GOT3 (cell line): ENCODE measurements at regions not wholly inside any gene's neighbourhood (a gene's known extent, or its start where the extent isn't known, plus 50 kb on each side); places are given as distances from the start of the nearest gene placed in this dataset.
"Not testable (repeated sequence)": the region's sequence is repeated elsewhere in the genome, so short reads cannot be mapped to it uniquely, and the experiment has no call there.

ENCODE experiments used
- DNase-seq: peaks from one replicate; lab custom pipeline; 2025; ENCODE audit warnings: mixed read lengths; lab: John Stamatoyannopoulos, UW

DNA sequence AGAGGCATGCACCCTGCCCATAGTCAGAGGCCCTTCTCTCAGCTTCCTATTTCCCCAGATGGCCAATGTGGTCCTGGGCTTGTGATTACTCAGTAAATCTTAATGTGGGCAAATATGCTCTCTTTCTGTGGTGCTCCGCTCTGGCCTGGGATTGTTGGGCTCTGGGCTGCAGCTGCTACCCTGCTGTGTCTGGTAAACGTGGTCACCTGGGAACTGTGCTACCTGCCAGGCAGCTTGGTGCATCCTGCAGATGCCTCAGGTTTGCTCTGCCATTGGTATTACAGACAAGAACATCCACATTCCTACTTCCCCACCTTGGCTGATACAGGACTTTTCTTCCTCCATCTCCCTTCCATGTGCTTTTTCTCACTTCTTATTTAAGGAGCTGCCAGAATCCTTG, 611.5 kb upstream of the IMPG1 start:
- no peak for DNase-seq

DNA sequence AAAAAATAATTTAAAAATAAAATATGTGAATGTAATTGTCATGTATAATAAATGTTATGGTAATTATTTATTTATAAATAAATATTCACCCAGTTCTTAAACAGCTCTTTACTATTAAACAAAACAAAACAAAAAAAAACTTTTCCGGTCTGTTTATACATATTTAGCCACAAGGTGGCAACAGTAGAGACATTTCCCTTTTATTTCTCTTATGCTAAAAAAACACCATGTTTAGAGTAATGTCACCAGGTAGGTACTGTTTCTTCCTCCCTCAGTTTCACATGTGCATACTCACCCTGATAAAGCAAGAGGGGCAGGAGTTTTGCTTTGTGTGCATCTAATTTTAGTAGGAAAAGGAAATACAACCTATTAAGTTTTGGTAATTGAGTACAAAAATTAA, 610.4 kb upstream of the IMPG1 start:
- no peak for DNase-seq

DNA sequence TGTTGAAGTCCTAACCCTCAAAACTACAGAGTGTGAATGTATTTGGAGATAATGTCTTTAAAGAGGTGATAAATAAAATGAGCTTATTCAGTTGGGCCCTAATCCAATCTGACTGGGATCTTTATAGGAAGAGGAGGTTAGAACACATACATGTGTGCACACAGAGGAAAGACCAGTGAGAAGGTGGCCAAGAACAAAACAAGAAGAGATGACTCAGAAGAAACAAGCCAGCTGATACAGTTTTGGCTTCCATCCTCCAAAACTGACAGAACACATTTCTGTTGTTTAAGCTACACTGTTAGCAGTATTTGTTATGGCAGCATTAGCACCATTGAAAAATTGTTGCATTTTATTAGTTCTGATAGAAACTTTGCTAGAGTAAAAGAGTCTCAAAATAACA, 609.3 kb upstream of the IMPG1 start:
- DNase-seq, result no peak

DNA sequence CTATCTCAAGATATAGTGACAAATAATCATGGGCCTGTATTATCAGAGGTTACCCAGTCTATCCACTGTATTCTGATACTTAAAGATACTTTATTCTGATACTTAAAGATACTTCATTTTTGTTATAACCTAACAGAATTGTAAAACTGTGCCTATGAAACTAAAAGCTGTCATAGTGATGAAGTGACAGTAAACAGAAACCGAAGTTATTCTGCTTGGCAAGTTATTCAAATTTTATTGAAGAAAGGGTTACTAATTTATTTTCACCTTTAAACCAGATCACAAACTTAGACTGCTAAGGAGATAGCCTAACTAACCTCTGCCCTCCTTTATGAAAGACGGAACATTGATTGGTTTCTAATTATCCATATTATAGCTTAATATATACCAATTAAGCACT, 604.6 kb upstream of the IMPG1 start:
- DNase-seq, result no peak

DNA sequence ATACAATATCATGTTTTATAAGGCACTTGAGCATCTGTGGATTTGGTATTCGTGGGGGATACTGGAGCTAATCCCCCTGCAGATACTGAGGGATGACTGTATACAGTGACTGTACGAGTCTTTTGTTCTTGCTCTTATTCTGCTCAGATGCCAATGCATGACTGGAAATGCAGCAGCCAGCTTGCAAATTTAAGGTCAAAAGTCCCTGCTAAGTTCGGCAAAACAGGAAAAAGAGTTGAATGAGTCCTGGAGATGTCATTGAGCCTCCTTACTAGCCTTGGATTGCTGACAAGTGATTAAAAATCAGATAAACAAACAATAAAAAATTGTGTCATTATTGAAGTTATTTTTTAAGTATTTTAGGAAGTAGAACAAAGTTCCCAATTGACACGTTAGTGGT, 599.3 kb upstream of the IMPG1 start:
- no peak for DNase-seq

DNA sequence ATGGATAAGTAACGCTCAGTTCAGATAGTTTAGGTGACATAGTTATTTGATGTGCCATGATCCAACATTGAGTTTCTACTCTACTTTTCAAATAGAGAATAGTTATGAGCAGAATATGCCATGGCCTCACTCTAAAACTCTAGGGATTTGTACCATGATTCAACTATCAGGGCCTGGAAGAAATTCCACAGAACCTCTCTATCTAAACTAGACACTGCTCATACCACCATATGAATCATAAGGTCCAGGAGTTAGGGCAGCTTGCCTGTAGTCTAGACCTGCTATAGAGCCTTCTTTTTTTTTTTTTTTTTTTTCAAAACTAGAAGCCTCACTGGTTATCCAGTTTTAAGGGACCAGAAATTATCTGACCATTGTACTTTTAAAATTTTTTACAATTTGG, 571.8 kb upstream of the IMPG1 start:
- DNase-seq, result no peak

DNA sequence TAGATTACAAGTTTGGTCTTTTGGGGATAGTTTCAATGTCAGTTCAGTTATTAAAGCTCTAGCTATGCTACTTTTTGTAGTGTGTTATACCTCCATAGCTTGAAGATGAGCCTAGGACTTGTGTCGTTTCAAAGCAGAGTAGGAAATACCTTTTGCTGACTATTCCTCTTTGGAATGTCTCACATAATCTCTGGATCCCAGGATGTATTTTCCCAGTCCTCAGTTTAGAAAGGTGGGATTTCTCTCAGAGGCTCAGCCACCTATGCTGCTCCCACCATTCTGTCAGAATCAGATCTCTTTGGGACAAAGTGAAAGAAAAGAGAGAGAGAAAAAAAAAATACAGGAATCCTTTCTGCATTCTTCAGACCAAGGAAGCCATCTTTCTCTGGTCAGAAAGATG, 567.5 kb upstream of the IMPG1 start:
- no peak for DNase-seq

DNA sequence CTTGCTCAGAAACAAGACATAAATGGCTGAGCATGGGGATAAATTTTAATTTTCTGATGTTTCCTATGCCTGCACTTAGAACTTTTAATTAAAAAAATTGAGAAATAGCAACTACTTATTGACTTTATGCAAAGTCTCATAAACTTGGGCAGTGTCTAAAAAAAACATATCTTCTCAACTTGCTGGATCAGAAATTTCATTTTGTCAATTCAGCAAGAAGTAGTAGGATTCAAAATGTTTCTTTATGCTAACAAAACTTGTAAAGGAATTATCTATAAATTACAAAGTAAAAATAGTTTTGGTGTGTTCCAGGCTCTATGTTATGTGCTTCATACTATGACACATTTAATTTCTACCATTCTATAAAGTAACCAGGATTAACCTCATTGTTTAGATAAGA, 562.2 kb upstream of the IMPG1 start:
- DNase-seq, result no peak

DNA sequence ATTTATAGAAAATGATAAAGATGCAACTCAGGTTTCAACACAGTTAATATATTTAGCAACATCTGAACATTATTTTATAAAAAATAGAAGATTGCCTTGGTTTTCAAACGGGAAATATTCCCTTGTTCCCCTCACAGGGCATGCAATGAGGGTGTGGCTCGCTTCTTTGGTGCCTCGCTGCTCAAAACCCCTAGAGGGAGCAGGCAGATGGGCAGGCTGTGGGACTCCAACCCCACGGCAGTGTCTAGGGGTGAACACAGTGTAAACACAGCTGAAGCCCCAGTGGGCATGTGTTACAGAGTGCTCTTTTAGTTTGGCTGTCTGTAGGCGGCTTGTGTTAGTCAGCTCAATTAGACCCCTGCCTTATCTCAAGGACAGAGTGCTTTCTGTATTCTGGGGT, 560.8 kb upstream of the IMPG1 start:
- DNase-seq, result no peak

DNA sequence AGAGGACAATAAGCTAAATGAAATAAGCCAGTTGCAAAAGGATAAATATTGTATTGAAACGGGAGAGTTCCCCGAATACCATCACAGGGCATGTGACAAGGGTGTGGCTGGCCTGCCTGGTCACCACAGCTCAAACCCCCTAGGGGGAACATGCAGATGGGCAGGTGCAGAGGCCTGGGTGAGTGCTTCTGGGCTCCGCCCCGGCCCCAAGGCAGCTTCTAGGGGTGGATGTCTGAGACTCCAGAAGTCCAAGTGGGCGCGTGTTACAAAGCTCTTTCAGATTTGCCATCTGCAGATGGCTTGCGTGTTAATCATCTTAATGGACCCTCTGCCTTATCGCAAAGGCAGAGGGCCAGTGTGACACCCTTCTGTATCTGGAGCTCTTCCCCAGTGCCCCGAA, 559.2 kb upstream of the IMPG1 start:
- no peak for DNase-seq

DNA sequence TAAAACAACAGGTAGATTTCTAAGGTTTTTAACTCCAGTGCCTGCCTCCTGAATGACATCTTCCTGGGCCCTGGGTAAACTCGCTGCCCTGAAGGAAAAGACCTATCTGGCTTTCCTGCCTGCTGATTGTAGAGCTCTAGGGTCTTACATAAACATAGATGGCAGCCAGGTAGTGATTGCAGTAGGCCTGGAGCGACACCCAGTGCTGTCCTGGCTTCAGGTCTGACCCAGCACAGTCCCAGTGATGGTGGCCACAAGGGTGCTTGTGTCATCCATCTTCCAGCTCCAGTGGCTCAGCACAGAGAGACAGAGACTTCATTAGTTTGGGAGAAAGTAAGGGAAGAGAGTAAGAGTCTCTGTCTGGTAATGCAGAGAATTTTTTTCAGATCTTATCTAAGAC, 542.9 kb upstream of the IMPG1 start:
- DNase-seq, result no peak

DNA sequence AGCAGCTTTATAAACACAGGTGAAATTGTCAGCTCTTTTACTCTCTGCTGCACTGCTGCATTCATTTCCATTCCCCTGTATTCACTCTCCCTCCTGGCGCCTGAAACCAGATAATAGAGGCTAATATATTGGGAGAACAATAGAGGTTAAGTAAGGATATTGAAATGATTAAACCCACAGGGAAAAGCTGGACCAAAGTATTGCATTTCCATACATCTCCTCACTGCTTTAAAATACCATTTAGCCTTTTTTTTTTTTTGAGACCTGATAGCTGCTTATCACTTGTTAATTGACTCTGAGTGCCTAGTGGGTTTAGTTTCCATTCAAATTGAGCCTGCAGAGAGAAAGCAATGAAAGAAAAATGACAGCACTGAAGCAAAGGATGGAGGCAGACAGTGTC, 540.5 kb upstream of the IMPG1 start:
- no peak for DNase-seq

DNA sequence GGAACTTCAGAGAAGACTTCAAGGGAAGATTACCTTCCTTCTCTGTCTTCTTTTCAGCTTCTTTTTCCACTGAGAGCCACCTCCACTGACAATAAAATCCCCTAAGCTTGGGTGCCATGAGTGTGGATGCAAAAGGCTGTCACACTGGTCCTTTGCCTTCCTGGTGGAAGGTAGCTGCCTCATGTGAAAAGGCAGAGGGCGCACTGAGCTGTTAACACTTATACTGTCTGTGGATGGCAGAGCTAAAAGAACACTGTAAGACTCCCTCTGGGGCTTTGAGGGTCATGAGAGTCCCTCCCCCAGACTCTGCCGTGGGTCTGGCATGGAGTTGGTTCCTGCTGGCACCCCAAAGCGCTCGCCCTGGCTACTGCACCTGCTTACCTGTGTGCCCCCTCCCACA, 536.7 kb upstream of the IMPG1 start:
- no peak for DNase-seq

DNA sequence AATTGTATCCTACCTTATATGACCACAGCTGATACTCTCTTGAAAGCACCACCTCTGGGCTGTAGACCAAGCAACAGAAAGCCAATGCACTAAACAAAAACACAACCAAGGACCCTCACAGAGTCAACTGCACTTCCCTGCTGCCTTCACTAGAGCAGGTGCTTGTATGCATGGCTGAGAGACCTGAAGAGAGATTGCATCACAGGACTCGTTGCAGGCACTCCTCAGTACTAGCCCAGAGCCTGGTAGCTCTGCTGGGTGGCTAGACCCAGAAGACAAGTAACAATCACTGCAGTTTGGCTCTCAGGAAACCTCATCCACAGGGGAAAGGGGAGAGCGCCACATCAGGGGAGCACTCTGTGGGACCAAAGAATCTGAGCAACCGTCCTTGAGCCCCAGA, 521.6 kb upstream of the IMPG1 start:
- DNase-seq, result no peak

DNA sequence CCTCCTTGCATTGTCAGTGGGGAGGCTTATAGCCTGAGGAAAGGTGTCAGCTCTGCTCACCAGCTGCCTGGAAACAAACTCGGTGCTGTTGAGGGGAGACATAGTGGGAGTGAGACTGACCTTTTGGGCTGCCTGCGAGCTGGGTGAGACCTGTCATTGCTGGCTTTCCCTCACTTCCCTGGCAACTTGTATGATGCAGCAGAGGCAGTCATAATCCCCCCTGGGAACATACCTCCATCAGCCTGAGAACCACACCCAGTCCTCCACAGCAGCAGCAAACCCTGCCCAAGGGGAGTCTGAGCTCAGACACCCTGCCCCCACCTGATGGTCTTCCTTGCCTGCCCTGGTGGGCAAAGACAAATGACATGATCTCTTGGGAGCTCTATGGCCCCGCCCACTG, 521.2 kb upstream of the IMPG1 start:
- no peak for DNase-seq

DNA sequence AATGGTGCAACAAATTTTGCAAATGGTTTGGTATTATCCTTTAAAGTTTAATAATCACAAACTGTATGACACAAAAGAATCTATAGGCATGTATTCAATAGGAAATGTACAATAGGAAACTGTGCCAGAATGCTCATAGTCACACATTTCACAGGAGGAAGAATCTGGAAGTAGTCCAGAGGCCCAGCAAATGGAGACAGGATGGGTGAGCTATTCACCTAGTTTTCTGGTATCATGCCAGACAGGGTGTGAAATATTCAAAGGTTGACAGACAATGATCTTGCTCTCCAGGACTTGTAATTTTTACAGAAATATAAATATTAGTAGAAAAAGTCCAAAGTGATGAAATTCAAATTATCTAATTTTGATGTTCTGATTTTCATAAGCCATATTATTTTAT, 520.1 kb upstream of the IMPG1 start:
- DNase-seq, result no peak

DNA sequence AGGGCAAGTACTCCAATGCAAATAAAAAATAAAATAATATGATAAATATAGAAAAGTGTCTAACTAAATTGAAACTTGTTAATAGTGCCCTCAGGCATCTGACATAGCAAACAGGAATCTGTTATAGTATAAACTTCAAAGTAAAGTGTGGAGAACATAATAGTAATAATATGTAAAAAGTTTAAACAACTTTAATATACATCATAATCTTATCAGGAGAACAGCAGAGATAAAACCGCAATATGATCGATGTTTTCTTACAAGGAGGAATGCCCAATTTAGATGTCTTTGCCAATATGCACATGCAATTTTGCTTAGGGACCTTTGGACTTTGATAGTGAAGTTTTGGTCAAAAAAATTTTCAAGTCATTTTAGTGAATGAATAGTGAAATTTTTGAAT, 514.8 kb upstream of the IMPG1 start:
- DNase-seq, result no peak

DNA sequence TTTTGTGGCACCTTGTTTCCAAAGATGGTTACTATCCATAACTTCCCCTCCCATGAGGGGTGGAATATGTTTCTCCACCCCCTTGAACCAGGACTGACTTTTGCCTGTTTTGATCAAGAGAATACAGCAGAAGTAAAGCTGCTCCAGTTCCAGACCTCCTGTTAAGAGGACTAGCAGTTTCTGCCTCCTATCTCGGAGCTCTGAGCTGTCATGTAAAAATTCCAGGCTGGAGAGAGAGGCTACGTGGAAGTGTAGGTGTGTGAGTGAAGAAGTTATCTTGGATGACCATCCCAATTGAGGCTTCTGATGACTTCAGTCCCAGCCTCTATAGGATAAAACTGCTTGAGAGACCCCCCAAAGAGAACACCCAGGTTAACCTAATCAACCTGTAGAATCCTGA, 511.7 kb upstream of the IMPG1 start:
- DNase-seq, result no peak

DNA sequence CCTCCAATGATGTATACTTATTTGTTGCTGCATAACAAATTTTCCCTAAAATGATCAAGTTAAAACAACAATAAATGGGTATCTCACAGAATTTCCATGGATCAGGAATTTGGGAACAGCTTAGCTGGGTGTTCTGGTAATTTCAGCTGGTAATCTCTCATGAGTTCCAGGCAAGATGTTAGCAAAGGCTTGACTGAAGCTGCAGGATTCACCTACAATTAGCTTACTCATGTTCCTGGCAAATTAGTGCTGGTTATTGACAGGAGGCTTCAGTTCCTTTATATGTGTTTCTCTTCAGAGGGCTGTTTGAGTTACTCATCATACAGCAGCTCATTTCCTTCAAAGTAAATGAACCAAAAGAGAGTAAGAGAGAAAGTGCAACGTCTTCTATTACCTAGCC, 506.3 kb upstream of the IMPG1 start:
- no peak for DNase-seq

DNA sequence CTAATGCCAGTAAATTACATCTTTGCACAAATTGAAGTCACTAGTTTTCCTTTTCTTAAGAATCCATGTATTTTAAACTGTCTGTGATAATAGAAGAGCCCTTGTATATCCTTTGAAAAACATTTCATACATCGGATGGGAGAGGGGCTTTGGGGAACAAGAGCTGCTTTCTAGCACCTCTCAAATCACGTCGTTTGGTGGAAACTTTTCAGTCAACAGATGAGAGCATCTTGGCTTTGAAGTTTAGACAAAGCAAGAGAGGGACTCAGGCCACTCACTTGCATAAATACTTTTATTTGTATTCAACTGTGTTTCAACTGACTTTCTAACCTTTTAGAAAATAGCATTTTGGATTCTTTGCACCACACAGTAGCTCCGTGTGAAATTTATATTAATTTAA, 502.3 kb upstream of the IMPG1 start:
- no peak for DNase-seq

DNA sequence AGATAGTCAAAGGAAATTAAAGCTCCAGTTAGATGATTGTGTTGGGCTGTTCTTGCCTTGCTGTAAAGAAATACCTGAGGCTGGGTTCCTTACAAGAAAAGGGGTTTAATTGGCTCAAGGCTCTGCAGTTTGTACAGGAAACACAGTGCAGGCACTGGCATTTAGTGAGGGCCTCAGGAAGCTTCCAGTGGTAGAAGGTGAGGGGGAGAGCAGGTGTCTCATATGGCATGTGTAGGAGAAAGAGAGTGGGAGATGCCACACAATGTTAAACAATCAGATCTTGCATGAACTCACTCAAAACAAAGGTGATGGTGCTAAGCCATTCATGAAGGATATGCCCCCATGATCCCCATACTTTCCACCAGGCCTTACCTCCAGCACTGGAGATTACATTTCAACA, 493.5 kb upstream of the IMPG1 start:
- no peak for DNase-seq

DNA sequence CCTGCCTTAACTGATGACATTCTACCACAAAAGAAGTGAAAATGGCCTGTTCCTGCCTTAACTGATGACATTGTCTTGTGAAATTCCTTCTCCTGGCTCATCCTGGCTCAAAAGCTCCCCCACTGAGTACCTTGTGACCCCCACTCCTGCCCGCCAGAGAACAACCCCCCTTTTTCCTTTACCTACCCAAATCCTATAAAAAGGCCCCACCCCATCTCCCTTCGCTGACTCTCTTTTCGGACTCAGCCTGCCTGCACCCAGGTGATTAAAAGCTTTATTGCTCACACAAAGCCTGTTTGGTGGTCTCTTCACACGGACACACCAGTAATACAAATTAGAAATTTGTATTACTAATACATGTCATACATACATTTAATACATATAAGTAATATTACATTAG, 489.9 kb upstream of the IMPG1 start:
- DNase-seq, result not testable (repeated sequence)

DNA sequence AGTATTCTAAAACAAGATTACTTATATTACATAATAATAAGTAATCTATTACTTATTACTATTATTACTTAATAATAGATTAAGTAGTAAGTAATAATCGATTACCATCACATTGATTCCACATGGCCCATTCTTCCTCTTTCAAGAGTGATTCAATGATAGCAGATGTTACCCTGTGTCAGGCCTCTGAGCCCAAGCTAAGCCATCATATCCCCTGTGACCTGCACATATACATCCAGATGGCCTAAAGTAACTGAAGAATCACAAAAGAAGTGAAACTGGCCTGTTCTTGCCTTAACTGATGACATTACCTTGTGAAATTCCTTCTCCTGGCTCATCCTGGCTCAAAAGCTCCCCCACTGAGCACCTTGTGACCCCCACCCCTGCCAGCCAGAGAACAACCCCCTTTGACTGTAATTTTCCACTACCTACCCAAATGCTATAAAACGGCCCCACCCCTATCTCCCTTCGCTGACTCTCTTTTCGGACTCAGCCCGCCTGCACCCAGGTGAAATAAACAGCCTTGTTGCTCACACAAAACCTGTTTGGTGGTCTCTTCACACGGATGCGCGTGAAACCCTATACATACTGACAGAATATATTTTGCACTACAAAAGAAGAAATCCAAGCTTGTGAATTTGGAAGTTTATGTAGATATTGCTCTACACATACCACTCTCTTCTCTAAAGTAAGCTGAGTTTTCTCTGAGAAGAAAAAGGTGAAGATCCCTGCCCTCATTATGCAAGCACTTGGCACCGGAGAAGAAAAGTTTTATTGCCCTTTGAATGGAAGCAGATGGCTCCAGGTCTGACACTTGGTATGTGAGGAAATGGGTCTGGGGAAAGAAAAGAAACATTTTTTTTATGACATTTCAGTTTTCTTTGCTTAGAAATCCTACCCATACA, 488.6 kb upstream of the IMPG1 start:
- DNase-seq, result not testable (repeated sequence)

DNA sequence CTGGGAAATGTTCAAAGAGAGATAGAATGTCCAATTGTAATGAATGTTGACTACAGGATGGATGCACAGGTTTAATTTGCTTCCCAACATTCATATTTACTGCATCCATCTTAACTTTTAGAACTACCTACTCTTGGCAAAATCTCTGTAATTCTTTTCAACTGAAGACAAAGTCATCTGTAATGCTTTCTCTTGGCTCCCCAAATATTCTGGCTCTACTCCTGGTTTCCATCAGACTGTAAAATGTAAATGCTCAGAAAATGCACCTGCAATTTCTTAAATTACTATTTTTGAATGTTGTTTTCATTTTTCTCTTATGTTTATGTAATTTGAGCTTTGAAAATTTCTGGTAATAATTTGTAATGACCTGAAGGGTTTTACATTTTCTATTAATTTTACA, 480.8 kb upstream of the IMPG1 start:
- no peak for DNase-seq
